ENCODE measurements at regions not wholly inside any gene's neighbourhood (a gene's known extent, or its start where the extent isn't known, plus 50 kb on each side); places are given as distances from the start of the nearest gene placed in this dataset.

- H3K4ac ChIP-seq (replicated peaks; ENCODE audit: insufficient read length, low read depth, low read length): no peak overlapping the region
- no peaks in the 10 kb centered on the region for H3K79me2 ChIP-seq (ENCODE audit: control insufficient read depth in 1 of 2, insufficient read depth in 2 of 2, low read length in 2 of 2)
- H3K4me2 ChIP-seq (ENCODE audit: insufficient read depth in 1 of 2, low read depth in 2 of 2, low read length in 2 of 2): no peak overlapping the region
- H3K27me3 ChIP-seq (replicated peaks in 1 of 4; ENCODE audit: control insufficient read depth in 3 of 4, extremely low read depth in 1 of 4, insufficient read depth in 3 of 4, low read length in 3 of 4): peaks cover 0 to 1% (median 0%) of the 10 kb centered on the region in 4 experiments; a peak in 1 of 7 replicates
- no peaks in the 10 kb centered on the region for H3K79me1 ChIP-seq (ENCODE audit: low read depth, low read length)
- H2BK120ac ChIP-seq (replicated peaks; ENCODE audit: low read depth, low read length): no peak overlapping the region
- FAIRE-seq: no peak
- H2BK20ac ChIP-seq (ENCODE audit: low read length): no peak overlapping the region
- H2BK12ac ChIP-seq (ENCODE audit: low read depth, low read length): no peak overlapping the region
- no peak overlapping the region for H4K91ac ChIP-seq (replicated peaks; ENCODE audit: insufficient read length, low read length)
- no peak overlapping the region for H2AK5ac ChIP-seq (ENCODE audit: low read depth, low read length)
- POLR2A ChIA-PET (ENCODE audit: partially characterized antibody): no interaction called here
- H4K8ac ChIP-seq (ENCODE audit: extremely low read depth, insufficient read depth, low read length): no peak overlapping the region
- H2BK15ac ChIP-seq (ENCODE audit: low read length): no peak overlapping the region
- no peak overlapping the region for H4K5ac ChIP-seq (ENCODE audit: insufficient read length, low read depth, low read length)
- no peak overlapping the region for H3K27ac ChIP-seq (ENCODE audit: low read depth, low read length)
- no peaks in the 10 kb centered on the region for H4K20me1 ChIP-seq (replicated peaks in 1 of 2; ENCODE audit: control insufficient read depth in 1 of 2, insufficient read depth in 2 of 2, low read length in 2 of 2)
- WGBS, 2 experiments (ENCODE audit: extremely low coverage in 1 of 2, insufficient coverage in 1 of 2, insufficient read length in 1 of 2, insufficient replicate concordance in 2 of 2, low coverage in 1 of 2, low lambda C conversion rate in 2 of 2, missing lambda C conversion rate in 1 of 2): 76% methylated on average over 2 of the region's 2 CpGs; no CpG with 5 or more reads in 1 of the 2 experiments
- no peak overlapping the region for H3K56ac ChIP-seq (replicated peaks; ENCODE audit: insufficient read length, low read depth, low read length)
- TF ChIP-seq BRCA1 (IDR thresholded peaks at IDR 0.05; ENCODE audit: low read depth, low read length) (no peak), YY1 (IDR thresholded peaks at IDR 0.05; ENCODE audit: low read depth, low read length) (no peak), BACH1 (IDR thresholded peaks at IDR 0.05; ENCODE audit: low read length) (no peak), CBX8 (IDR thresholded peaks at IDR 0.05; ENCODE audit: borderline replicate concordance, low read depth, low read length) (no peak), RFX5 (IDR thresholded peaks at IDR 0.05; ENCODE audit: borderline replicate concordance, low read depth, low read length) (no peak), ATF2 (IDR thresholded peaks at IDR 0.05; ENCODE audit: low read length) (no peak), KDM1A (IDR thresholded peaks at IDR 0.05; ENCODE audit: borderline replicate concordance, low read length) (no peak), NRF1 (IDR thresholded peaks at IDR 0.05; ENCODE audit: low read depth, low read length) (no peak), ATF3 (IDR thresholded peaks at IDR 0.05; ENCODE audit: insufficient read depth, low read depth, low read length) (no peak), KDM5A (IDR thresholded peaks at IDR 0.05; ENCODE audit: low read length) (no peak), TCF12 (IDR thresholded peaks at IDR 0.05; ENCODE audit: low read depth, low read length) (no peak)
- H3K4me1 ChIP-seq (replicated peaks in 1 of 4; ENCODE audit: control insufficient read depth in 3 of 4, insufficient read depth in 4 of 4, low read length in 3 of 4): no peaks in the 10 kb centered on the region
- CTCF ChIA-PET (ENCODE audit: partially characterized antibody): interaction anchor here (0.7 to 3.5 kb wide), 4 partner anchors 9 to 44 kb away, joined by 3 to 21 read pairs (median 4); no protein-coding TSS in a partner anchor
- H3K18ac ChIP-seq (ENCODE audit: extremely low read depth, low read length): no peak overlapping the region
- H3K36me3 ChIP-seq (ENCODE audit: control insufficient read depth in 2 of 4, insufficient read depth in 4 of 4, low read length in 3 of 4): no peaks in the 10 kb centered on the region
- H3K4me3 ChIP-seq (ENCODE audit: extremely low read depth in 1 of 4, insufficient read depth in 2 of 4, low read depth in 3 of 4, low read length in 4 of 4): no peak overlapping the region
- H3K23me2 ChIP-seq (ENCODE audit: low read depth, low read length): no peaks in the 10 kb centered on the region
- no peak overlapping the region for H3K9ac ChIP-seq (replicated peaks in 1 of 4; ENCODE audit: extremely low read depth in 1 of 4, low read depth in 3 of 4, low read length in 3 of 4)
- no peak overlapping the region for H3K23ac ChIP-seq (ENCODE audit: insufficient read length)
- no peak overlapping the region for H2BK5ac ChIP-seq (ENCODE audit: low read depth, low read length)
- H3K14ac ChIP-seq (ENCODE audit: insufficient read length): no peak overlapping the region
- DNase-seq (ENCODE audit: low read depth in 1 of 2, low spot score in 2 of 2): no peak
- H2AFZ ChIP-seq (ENCODE audit: low read length): no peak overlapping the region
- peaks cover 0 to 3% of the 10 kb centered on the region in 2 experiments; a peak in 1 of 4 replicates for H3K9me3 ChIP-seq (ENCODE audit: insufficient read depth in 2 of 2, low read depth in 1 of 2, low read length in 1 of 2)
Measured at GRCh38 chr15:88385078-88385700, 82.0 kb downstream of the MRPL46 start.
